ENCODE measurements at regions not wholly inside any gene's neighbourhood (a gene's known extent, or its start where the extent isn't known, plus 50 kb on each side); places are given as distances from the start of the nearest gene placed in this dataset.

- 20% methylated on average over 1 of the region's 1 CpG for WGBS (ENCODE audit: insufficient coverage, low coverage, low lambda C conversion rate, missing lambda C conversion rate)
- no peak overlapping the region for H3K4me3 ChIP-seq
- ATAC-seq, result no peak
- no peak overlapping the region for H3K27ac ChIP-seq
- no peaks in the 10 kb centered on the region for H3K9me3 ChIP-seq
- TF ChIP-seq, protein P1, sequence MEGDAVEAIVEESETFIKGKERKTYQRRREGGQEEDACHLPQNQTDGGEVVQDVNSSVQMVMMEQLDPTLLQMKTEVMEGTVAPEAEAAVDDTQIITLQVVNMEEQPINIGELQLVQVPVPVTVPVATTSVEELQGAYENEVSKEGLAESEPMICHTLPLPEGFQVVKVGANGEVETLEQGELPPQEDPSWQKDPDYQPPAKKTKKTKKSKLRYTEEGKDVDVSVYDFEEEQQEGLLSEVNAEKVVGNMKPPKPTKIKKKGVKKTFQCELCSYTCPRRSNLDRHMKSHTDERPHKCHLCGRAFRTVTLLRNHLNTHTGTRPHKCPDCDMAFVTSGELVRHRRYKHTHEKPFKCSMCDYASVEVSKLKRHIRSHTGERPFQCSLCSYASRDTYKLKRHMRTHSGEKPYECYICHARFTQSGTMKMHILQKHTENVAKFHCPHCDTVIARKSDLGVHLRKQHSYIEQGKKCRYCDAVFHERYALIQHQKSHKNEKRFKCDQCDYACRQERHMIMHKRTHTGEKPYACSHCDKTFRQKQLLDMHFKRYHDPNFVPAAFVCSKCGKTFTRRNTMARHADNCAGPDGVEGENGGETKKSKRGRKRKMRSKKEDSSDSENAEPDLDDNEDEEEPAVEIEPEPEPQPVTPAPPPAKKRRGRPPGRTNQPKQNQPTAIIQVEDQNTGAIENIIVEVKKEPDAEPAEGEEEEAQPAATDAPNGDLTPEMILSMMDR (IDR thresholded peaks at IDR 0.05), result no peak
- no peak for TF ChIP-seq POLR2A (IDR thresholded peaks at IDR 0.05)
- H3K36me3 ChIP-seq, result no peaks in the 10 kb centered on the region
- intact Hi-C loops (cut with DNase I), result no loop called here
- H3K4me1 ChIP-seq, result no peaks in the 10 kb centered on the region
- DNase-seq, result no peak
- H3K27me3 ChIP-seq, result no peaks in the 10 kb centered on the region
These were observed 892.3 kb upstream of the CHORDC1 start for GRCh38 chr11:91115116-91115515.

DNA sequence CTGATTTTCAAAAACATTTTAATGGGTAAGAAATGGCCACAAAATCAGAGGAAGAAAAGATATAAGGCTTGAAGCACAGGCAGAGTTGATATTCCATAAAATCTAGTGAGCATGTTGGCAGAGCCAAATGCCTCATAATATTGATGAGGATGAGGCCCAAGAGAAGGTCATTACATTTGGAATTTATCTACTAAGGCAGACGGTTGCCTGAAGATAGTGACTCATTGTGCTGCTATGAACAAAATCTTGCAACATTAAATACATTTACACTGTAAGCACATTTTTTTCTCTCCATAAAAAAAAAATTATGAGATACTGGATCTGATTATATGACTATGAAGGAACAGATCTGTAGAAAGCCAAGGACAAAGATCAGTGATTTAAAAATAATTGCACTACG, 881.4 kb upstream of the CHORDC1 start:
- DNase-seq, result no peak
- 36% methylated on average over 2 of the region's 2 CpGs for WGBS (ENCODE audit: insufficient coverage, low coverage, low lambda C conversion rate, missing lambda C conversion rate)
- no peaks in the 10 kb centered on the region for H3K27me3 ChIP-seq

DNA sequence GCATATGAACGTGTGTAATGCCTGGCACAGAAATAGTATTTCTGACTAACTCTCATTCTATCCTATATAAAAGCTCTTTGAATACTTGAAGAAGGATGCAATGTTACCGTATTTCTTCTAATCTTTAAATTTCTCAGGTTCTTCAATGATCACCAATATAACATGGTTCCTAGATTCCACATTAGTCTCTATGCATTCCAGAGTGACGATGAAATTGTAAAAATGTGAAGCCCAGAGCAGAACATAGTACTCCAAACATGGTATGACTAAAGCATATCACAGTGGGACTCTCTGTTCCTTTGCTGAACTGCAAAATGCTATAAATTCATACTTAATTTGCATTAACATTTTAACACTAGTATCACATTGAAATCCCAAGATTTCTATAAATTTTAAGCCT, 877.6 kb upstream of the CHORDC1 start:
- Histone ChIP-seq H3K27ac (no peak overlapping the region), H3K36me3 (no peaks in the 10 kb centered on the region), H3K4me3 (no peak overlapping the region), H3K9me3 (no peaks in the 10 kb centered on the region), H3K4me1 (no peaks in the 10 kb centered on the region), H3K27me3 (no peaks in the 10 kb centered on the region)
- TF ChIP-seq, protein P1 (IDR thresholded peaks at IDR 0.05), result no peak
- no peak for TF ChIP-seq POLR2A (IDR thresholded peaks at IDR 0.05)
- 52% methylated on average over 3 of the region's 3 CpGs for WGBS (ENCODE audit: insufficient coverage, low coverage, low lambda C conversion rate, missing lambda C conversion rate)
- DNase-seq, result no peak
- intact Hi-C loops (cut with DNase I), result no loop called here
- ATAC-seq, result no peak

More for the DNA sequence above, 881.4 kb upstream of the CHORDC1 start:
- TF ChIP-seq POLR2A (IDR thresholded peaks at IDR 0.05), result no peak
- TF ChIP-seq, protein P1 (IDR thresholded peaks at IDR 0.05), result no peak
- intact Hi-C loops (cut with DNase I), result no loop called here
- H3K27ac ChIP-seq, result no peak overlapping the region
- no peaks in the 10 kb centered on the region for H3K9me3 ChIP-seq
- no peaks in the 10 kb centered on the region for H3K4me1 ChIP-seq
- no peak overlapping the region for H3K4me3 ChIP-seq
- no peak for ATAC-seq
- H3K36me3 ChIP-seq, result no peaks in the 10 kb centered on the region

GRCh38 chr11:91097083-91097482, 874.2 kb upstream of the CHORDC1 start:
- no peaks in the 10 kb centered on the region for H3K36me3 ChIP-seq
- 37% methylated on average over 2 of the region's 2 CpGs for WGBS (ENCODE audit: insufficient coverage, low coverage, low lambda C conversion rate, missing lambda C conversion rate)
- peaks cover 0 to 4% of the 10 kb centered on the region in 2 donors for H3K27me3 ChIP-seq
- H3K4me1 ChIP-seq, result no peaks in the 10 kb centered on the region
- no peak for DNase-seq
- no peak for TF ChIP-seq POLR2A (IDR thresholded peaks at IDR 0.05)
- TF ChIP-seq, protein P1 (IDR thresholded peaks at IDR 0.05), result no peak
- H3K4me3 ChIP-seq, result no peak overlapping the region
- H3K27ac ChIP-seq, result no peak overlapping the region
- intact Hi-C loops (cut with DNase I), result no loop called here
- H3K9me3 ChIP-seq, result no peaks in the 10 kb centered on the region
- ATAC-seq, result no peak

- no peak overlapping the region for H3K4me3 ChIP-seq
- no peak for TF ChIP-seq POLR2A (IDR thresholded peaks at IDR 0.05)
- TF ChIP-seq, protein P1 (IDR thresholded peaks at IDR 0.05), result no peak
- intact Hi-C loops (cut with DNase I), result no loop called here
These were observed 870.3 kb upstream of the CHORDC1 start for GRCh38 chr11:91093141-91093540.

More at GRCh38 chr11:91093141-91093540, 870.3 kb upstream of the CHORDC1 start:
- Histone ChIP-seq H3K4me1 (no peaks in the 10 kb centered on the region), H3K36me3 (no peaks in the 10 kb centered on the region), H3K27ac (no peak overlapping the region), H3K27me3 (peaks cover 0 to 4% of the 10 kb centered on the region in 2 donors), H3K9me3 (no peaks in the 10 kb centered on the region)
- no peak for ATAC-seq
- no peak for DNase-seq
